Activated CD4-positive, alpha-beta memory T cell treated with anti-CD3 and anti-CD28 coated beads for 36 hours (primary cell): ENCODE measurements at regions not wholly inside any gene's neighbourhood (a gene's known extent, or its start where the extent isn't known, plus 50 kb on each side); places are given as distances from the start of the nearest gene placed in this dataset.

ENCODE experiments used
- CTCF ChIA-PET: fragments of 350-600 bp; sonication (Branson Sonifier 250); formaldehyde crosslinking; loops from one replicate; lab custom pipeline; 2021; ENCODE audit warnings: antibody characterized with exemption, inconsistent platforms; lab: Charles Lee
- POLR2A ChIA-PET: fragments of 350-600 bp; sonication (Branson Sonifier 250); formaldehyde crosslinking; loops from one replicate; lab custom pipeline; 2021; ENCODE audit warnings: antibody characterized with exemption; lab: Charles Lee
- DNase-seq: peaks from one replicate; pipeline ENCODE4 v3.0.0-alpha.2; 2020
- H3K27ac Mint-ChIP-seq: one replicate; pipeline ENCODE4 v1.8.0; 2021; ENCODE audit warnings: mixed read lengths
- H3K27me3 Mint-ChIP-seq: one replicate; pipeline ENCODE4 v1.8.0; 2021; ENCODE audit warnings: mixed read lengths
- H3K36me3 Mint-ChIP-seq: one replicate; pipeline ENCODE4 v1.8.0; 2021; ENCODE audit warnings: mixed read lengths
- H3K4me1 Mint-ChIP-seq: one replicate; pipeline ENCODE4 v1.8.0; 2021; ENCODE audit warnings: low read depth, mixed read lengths
- H3K4me3 Mint-ChIP-seq: one replicate; pipeline ENCODE4 v1.8.0; 2021; ENCODE audit warnings: mild to moderate bottlenecking, mixed read lengths
- H3K9me3 Mint-ChIP-seq: one replicate; pipeline ENCODE4 v1.8.0; 2021; ENCODE audit warnings: mixed read lengths
- intact Hi-C: fragments of 100-400 bp; cut with micrococcal nuclease; formaldehyde crosslinking; loops from one replicate; pipeline ENCODE4 v1.15.1; 2023

DNA sequence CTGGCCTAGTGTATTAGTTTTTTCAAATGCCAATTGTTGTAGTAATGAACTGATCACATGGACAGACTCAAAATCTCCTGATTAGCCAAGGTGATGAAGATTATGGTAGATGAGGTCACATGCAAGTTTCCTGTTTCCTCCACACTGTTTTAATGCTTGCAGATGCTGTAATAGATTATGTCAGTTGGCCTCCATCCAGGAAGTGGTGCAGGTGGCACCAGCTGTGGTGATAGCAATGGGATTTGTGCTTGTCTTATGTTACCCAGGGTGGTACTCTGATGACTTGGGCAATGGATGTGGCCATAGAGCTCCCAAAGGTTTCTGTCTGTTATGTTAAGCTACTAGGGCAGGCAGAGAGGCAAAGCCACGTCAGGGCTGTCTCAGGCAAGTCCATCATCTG, 332.9 kb upstream of the DDX18 start:
- intact Hi-C loops: no loop called here
- Mint-ChIP-seq H3K27me3 (no peaks in the 10 kb centered on the region), H3K4me3 (no peak overlapping the region), H3K9me3 (peaks cover 50% of the 10 kb centered on the region), H3K4me1 (no peaks in the 10 kb centered on the region), H3K36me3 (no peaks in the 10 kb centered on the region), H3K27ac (no peak overlapping the region)
- DNase-seq: no peak
- ChIA-PET POLR2A (interaction anchor here (0.6 kb wide), 1 partner anchor 1725 kb away, joined by 3 read pairs; no protein-coding TSS in a partner anchor), CTCF (no interaction called here)

DNA sequence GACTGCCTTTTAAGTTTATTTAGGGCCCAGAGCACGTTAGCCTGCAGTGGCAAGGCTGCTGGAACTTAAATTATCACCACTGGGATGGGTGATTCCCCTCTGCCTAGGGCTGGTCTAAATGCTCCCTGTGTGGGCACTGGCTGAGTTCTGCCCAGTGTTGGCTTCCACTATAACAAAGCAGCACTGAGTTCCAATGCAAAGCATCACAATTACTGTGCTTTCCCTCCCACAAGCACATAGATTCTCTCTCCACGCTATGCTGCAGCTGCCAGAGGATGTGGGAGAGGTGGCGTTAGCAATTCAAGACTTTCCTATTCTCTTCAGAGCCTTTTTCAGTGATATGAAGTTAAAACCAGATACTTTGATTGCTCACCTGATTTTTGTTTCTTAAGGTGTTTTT, 328.9 kb upstream of the DDX18 start:
- Mint-ChIP-seq H3K9me3 (peaks cover 21% of the 10 kb centered on the region), H3K27ac (no peak overlapping the region), H3K4me1 (no peaks in the 10 kb centered on the region), H3K36me3 (no peaks in the 10 kb centered on the region), H3K27me3 (no peaks in the 10 kb centered on the region), H3K4me3 (no peak overlapping the region)
- ChIA-PET CTCF (no interaction called here), POLR2A (no interaction called here)
- intact Hi-C loops: no loop called here
- DNase-seq: no peak

DNA sequence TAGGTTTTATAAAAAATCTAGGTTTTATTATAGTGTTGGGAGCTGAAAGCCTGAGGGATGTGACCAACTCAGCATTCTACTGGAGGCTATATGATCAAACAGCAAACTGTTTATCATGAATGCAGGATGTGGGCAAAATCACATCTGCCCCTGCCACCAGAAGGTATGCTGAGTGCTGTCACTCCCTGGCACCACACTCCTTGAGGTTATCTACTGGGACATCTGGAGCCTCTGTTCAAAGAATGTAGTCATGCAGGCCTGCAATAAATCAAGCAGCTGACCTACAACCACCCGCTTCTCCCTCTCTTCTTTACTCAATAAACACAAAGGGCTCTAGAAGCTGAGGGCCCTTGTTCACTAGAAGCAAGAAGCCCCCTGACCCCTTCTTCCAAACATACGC, 328.4 kb upstream of the DDX18 start:
- Mint-ChIP-seq H3K36me3 (no peaks in the 10 kb centered on the region), H3K9me3 (peaks cover 21% of the 10 kb centered on the region), H3K27me3 (no peaks in the 10 kb centered on the region), H3K4me3 (no peak overlapping the region), H3K27ac (no peak overlapping the region), H3K4me1 (no peaks in the 10 kb centered on the region)
- ChIA-PET CTCF (no interaction called here), POLR2A (no interaction called here)
- DNase-seq: no peak
- intact Hi-C loops: no loop called here

DNA sequence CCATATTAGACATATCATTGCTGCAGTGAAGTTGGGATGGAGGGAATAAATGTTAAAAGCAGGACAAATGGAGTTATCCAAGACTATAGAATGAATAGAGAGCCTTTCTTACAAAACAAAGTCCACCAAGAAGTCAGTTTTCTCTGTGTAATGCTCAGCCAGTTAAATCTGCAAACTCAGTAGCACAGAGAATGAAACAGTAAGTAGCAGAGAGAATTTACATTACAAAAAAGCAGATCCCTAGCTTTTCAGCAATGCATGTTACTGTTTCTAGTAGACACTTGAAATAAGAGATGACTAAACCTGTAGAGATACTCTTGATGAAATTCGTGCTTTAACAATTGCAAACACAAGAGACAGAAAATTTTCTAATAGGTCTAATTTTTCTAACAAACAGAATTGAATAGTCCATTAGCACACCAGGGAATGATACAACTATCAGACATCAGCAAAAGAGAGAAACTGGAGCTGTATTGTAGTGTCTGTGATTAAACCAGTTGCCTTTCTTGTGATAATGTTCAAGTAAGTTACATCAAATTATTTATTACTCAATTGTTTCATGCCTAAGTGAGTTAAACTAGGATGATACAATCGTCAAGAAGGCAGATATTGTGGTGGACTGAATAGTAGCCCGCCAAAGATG, 322.2 kb upstream of the DDX18 start:
- no peak for DNase-seq
- ChIA-PET CTCF (no interaction called here), POLR2A (no interaction called here)
- Mint-ChIP-seq H3K27me3 (no peaks in the 10 kb centered on the region), H3K9me3 (peaks cover 4% of the 10 kb centered on the region), H3K36me3 (no peaks in the 10 kb centered on the region), H3K4me3 (no peak overlapping the region), H3K4me1 (no peaks in the 10 kb centered on the region), H3K27ac (no peak overlapping the region)
- intact Hi-C loops: no loop called here

DNA sequence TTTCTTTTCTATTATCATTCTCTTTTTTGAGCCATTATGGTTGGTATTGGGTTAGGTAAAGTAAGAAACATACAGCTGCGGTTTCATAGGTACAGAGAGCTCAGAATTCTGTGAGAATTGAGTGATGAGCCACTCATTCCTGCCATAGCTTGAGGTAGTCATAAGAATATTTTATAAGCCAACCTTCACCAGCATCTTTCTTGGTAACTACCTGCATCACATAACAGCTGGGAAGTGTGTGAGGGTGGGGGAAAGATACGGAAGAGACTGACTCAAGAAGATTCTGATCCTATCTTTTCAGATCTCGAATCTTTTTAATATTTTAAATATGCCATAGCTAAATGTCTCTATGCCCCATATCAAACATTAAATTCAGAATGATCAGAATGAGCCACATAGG, 313.8 kb upstream of the DDX18 start:
- H3K4me3 Mint-ChIP-seq: no peak overlapping the region
- DNase-seq: no peak
- POLR2A ChIA-PET: no interaction called here
- no peaks in the 10 kb centered on the region for H3K27me3 Mint-ChIP-seq
- H3K4me1 Mint-ChIP-seq: no peaks in the 10 kb centered on the region
- intact Hi-C loops: no loop called here
- CTCF ChIA-PET: no interaction called here
- peaks cover 4% of the 10 kb centered on the region for H3K9me3 Mint-ChIP-seq
- no peaks in the 10 kb centered on the region for H3K36me3 Mint-ChIP-seq
- no peak overlapping the region for H3K27ac Mint-ChIP-seq

DNA sequence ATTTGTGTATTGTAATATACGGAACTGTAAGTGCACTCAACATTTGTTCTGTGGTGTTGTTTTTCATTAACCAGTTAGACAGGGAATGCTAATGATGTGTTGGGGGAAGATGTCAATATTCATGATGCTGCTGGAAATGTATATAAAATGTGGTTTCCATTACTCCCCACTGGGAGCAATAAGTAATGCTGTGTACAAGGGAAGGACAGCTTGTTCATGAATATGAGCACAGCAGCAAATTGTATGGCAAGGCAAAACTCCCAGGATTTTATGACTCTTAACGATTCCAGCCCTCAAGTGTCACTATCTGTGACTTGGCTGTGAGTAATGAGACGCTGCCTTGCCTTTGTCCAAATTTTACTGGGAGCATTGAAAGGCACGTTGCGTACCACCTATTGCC, 312.4 kb upstream of the DDX18 start:
- Mint-ChIP-seq H3K9me3 (no peaks in the 10 kb centered on the region), H3K27ac (no peak overlapping the region), H3K36me3 (no peaks in the 10 kb centered on the region), H3K4me1 (no peaks in the 10 kb centered on the region), H3K27me3 (no peaks in the 10 kb centered on the region), H3K4me3 (no peak overlapping the region)
- intact Hi-C loops: no loop called here
- ChIA-PET CTCF (no interaction called here), POLR2A (no interaction called here)
- no peak for DNase-seq

DNA sequence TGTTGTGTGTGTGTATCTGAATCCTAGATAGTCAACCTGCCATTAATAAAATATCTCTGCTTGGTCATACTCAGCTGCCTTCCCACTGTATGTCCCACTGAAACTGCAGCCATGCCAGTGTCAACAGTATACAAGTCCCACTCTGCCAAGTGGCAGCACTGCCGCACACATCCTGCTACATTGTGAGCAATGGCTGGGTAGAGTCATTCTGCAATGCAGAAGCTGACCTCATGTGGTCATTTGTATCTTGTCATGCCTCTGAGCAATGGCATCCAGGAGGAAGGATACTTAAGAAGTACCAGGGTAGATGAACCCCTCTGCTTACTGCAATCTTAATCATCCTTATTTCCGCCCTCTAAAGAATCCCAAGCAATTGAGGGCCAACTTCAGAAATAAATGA, 302.2 kb upstream of the DDX18 start:
- Mint-ChIP-seq H3K9me3 (no peaks in the 10 kb centered on the region), H3K27ac (no peak overlapping the region), H3K4me3 (no peak overlapping the region), H3K4me1 (no peaks in the 10 kb centered on the region), H3K27me3 (no peaks in the 10 kb centered on the region), H3K36me3 (no peaks in the 10 kb centered on the region)
- CTCF ChIA-PET: no interaction called here
- POLR2A ChIA-PET: no interaction called here
- no peak for DNase-seq
- intact Hi-C loops: no loop called here

DNA sequence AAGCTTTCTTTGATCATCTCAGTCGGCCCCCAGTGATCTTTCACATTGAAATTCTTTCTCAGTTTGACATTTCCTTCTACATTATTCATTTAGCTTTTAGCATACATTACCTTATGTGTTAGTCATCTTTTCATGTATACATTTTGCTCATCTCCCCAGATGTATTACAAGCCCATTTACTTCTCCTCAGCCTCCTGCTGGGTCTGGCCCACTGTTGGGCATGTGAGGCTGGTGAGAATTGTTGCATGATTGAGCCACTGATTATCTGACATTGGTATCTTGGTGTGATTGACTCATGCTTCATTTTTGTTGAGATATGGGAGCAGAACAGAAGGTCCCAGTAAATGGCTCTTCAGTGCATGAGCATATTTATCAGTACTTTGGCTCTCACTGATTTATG, 300.1 kb upstream of the DDX18 start:
- H3K4me1 Mint-ChIP-seq: no peaks in the 10 kb centered on the region
- no peak overlapping the region for H3K27ac Mint-ChIP-seq
- ChIA-PET CTCF (no interaction called here), POLR2A (no interaction called here)
- no peaks in the 10 kb centered on the region for H3K36me3 Mint-ChIP-seq
- DNase-seq: no peak
- no peaks in the 10 kb centered on the region for H3K27me3 Mint-ChIP-seq
- H3K9me3 Mint-ChIP-seq: no peaks in the 10 kb centered on the region
- intact Hi-C loops: no loop called here
- no peak overlapping the region for H3K4me3 Mint-ChIP-seq

DNA sequence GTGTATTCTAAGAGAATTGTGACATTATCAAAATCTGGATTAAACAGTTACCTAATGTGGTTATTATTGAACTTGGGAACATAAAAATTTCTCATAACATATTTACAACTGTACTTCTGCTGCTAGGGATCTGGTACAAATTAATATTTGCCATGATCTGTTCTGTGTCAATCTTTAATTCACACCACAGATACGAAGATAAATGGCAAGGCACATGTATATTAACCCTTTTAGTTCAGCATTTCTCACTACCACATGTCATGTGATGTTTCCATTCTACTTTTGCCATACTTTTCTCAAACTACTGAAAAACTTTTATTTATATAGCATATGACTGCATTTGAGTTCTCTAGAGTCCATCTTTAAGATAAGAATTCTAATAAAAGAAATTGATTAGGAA, 295.3 kb upstream of the DDX18 start:
- peaks cover 3% of the 10 kb centered on the region for H3K9me3 Mint-ChIP-seq
- no peaks in the 10 kb centered on the region for H3K27me3 Mint-ChIP-seq
- CTCF ChIA-PET: no interaction called here
- no peaks in the 10 kb centered on the region for H3K36me3 Mint-ChIP-seq
- intact Hi-C loops: no loop called here
- H3K4me3 Mint-ChIP-seq: no peak overlapping the region
- POLR2A ChIA-PET: no interaction called here
- no peaks in the 10 kb centered on the region for H3K4me1 Mint-ChIP-seq
- no peak for DNase-seq
- H3K27ac Mint-ChIP-seq: no peak overlapping the region

DNA sequence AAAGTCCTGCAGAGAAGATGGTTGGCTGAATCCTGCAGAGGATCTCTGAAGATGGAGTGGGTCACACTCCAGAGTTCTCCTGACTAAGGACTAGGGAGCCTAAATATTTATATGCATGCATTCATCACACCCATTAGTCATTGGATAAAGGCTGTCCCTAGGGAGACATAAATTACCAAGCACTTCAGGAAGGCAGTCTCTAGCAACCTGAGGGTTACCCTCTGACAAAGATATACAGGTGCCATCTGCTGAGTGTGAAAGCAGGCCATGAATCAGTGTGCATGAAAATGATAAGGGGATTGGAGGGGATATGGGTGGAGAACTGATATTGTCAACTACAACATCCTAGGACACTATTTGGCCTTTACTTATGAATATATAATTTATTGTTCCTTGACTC, 294.8 kb upstream of the DDX18 start:
- intact Hi-C loops: no loop called here

DNA sequence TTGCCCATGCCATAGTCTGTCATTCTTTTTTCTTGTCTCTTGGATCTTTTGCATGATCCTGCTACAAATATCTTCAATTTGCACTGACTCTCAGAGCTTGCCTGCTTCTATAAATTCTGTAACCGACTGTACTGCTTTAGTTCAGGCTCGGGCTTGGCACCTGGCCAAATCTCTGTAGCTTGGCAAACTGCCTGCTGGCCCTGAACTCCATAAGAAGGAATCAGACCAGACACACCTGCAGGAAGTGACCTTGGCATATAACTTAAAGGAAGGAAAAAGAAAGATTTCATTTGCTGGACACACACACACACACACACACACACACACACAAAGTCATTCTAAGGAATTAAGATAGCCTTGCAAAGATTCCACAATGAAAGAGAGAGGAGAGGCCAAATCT, 291.2 kb upstream of the DDX18 start:
- Mint-ChIP-seq H3K27me3 (no peaks in the 10 kb centered on the region), H3K36me3 (no peaks in the 10 kb centered on the region), H3K4me1 (no peaks in the 10 kb centered on the region), H3K27ac (no peak overlapping the region), H3K9me3 (peaks cover 8% of the 10 kb centered on the region), H3K4me3 (no peak overlapping the region)
- ChIA-PET POLR2A (no interaction called here), CTCF (no interaction called here)
- intact Hi-C loops: no loop called here
- DNase-seq: no peak

More for the DNA sequence above, 294.8 kb upstream of the DDX18 start:
- ChIA-PET CTCF (no interaction called here), POLR2A (no interaction called here)
- Mint-ChIP-seq H3K4me3 (no peak overlapping the region), H3K27ac (no peak overlapping the region), H3K27me3 (no peaks in the 10 kb centered on the region), H3K36me3 (no peaks in the 10 kb centered on the region), H3K9me3 (peaks cover 5% of the 10 kb centered on the region), H3K4me1 (no peaks in the 10 kb centered on the region)
- no peak for DNase-seq

DNA sequence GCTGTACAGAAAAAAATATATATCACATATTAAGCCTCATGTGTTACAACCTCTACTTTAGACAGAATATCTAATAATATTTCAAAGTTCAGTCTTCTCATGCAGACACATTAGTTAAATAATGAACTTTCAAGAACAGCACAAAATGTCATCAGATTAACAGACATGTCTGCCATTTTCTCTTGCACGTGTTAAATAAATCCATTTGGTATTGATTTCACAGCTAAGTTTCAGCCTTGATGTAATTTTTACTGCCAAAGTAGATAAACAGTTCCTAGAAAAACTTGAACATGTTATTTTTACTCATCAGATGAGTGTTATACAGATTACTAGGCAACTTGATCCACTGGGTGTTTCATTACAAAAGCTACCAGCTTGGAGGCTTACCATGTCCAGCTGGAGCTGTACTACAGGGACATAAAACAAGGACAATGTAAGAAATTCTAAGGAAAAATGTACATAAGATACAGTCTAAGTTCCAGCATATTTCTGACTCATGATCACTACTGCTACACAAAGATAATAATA, 290.7 kb upstream of the DDX18 start:
- Mint-ChIP-seq H3K4me1 (no peaks in the 10 kb centered on the region), H3K36me3 (no peaks in the 10 kb centered on the region), H3K27me3 (no peaks in the 10 kb centered on the region), H3K27ac (no peak overlapping the region), H3K9me3 (peaks cover 8% of the 10 kb centered on the region), H3K4me3 (no peak overlapping the region)
- DNase-seq: no peak
- CTCF ChIA-PET: no interaction called here
- intact Hi-C loops: no loop called here
- POLR2A ChIA-PET: no interaction called here

DNA sequence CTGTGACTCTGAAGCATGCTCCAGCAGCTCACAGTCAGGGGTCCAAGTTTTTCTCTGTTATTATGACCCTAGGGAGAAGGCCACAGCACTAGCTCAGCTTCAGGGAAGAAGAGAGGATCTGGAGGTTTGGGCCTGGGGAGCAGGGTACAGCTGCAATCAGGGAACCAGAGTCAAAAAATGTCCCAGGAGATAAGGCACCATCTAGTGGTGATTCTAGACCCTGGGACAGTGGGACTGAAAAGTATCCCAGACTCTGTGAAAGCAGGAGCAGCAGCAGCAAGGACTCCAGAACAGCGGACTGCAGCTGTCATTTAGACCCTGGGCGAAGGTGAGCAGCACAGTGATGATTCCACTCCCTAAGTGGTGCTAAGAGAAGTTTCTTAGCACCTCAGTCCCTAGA, 278.4 kb upstream of the DDX18 start:
- H3K36me3 Mint-ChIP-seq: no peaks in the 10 kb centered on the region
- H3K4me1 Mint-ChIP-seq: no peaks in the 10 kb centered on the region
- DNase-seq: no peak
- H3K9me3 Mint-ChIP-seq: peaks cover 18% of the 10 kb centered on the region
- intact Hi-C loops: no loop called here
- ChIA-PET POLR2A (no interaction called here), CTCF (no interaction called here)
- H3K4me3 Mint-ChIP-seq: no peak overlapping the region
- no peaks in the 10 kb centered on the region for H3K27me3 Mint-ChIP-seq
- H3K27ac Mint-ChIP-seq: no peak overlapping the region
